GM18520 (cell line): ENCODE measurements at regions not wholly inside any gene's neighbourhood (a gene's known extent, or its start where the extent isn't known, plus 50 kb on each side); places are given as distances from the start of the nearest gene placed in this dataset.
"Not testable (repeated sequence)": the region's sequence is repeated elsewhere in the genome, so short reads cannot be mapped to it uniquely, and the experiment has no call there.

Experiments used
- ATAC-seq: cut with Tn5 transposase; IDR thresholded peaks from one replicate; pipeline ENCODE4 v1.9.1; 2021; ENCODE audit not compliant: unreplicated experiment

GRCh38 chr1:73772941-73773340 lies 425.0 kb downstream of the LRRIQ3 start:
- ATAC-seq = no peak

- ATAC-seq = no peak
These were observed 426.6 kb downstream of the LRRIQ3 start for GRCh38 chr1:73771396-73771795.

GRCh38 chr1:73770109-73770905 lies 427.7 kb downstream of the LRRIQ3 start:
- no peak for ATAC-seq

- no peak for ATAC-seq
These were observed 431.1 kb downstream of the LRRIQ3 start for GRCh38 chr1:73766786-73767348.

GRCh38 chr1:73765551-73766233 lies 432.3 kb downstream of the LRRIQ3 start:
- no peak for ATAC-seq

GRCh38 chr1:73761559-73761958 lies 436.4 kb downstream of the LRRIQ3 start:
- no peak for ATAC-seq

GRCh38 chr1:73759011-73759410 lies 439.0 kb downstream of the LRRIQ3 start:
- ATAC-seq = no peak

GRCh38 chr1:73756817-73757216 lies 441.2 kb downstream of the LRRIQ3 start:
- no peak for ATAC-seq

- ATAC-seq = no peak
These were observed 442.3 kb downstream of the LRRIQ3 start for GRCh38 chr1:73755649-73756048.

GRCh38 chr1:73749996-73750395 lies 448.0 kb downstream of the LRRIQ3 start:
- ATAC-seq = no peak

GRCh38 chr1:73744985-73745384 lies 453.0 kb downstream of the LRRIQ3 start:
- no peak for ATAC-seq

GRCh38 chr1:73736125-73736524 lies 461.9 kb downstream of the LRRIQ3 start:
- no peak for ATAC-seq

GRCh38 chr1:73727036-73727435 lies 470.9 kb downstream of the LRRIQ3 start:
- no peak for ATAC-seq

GRCh38 chr1:73722055-73722454 lies 475.9 kb downstream of the LRRIQ3 start:
- ATAC-seq = no peak

- ATAC-seq = no peak
These were observed 480.0 kb downstream of the LRRIQ3 start for GRCh38 chr1:73717976-73718375.

GRCh38 chr1:73711089-73711488 lies 486.9 kb downstream of the LRRIQ3 start:
- ATAC-seq = no peak

- no peak for ATAC-seq
These were observed 496.1 kb downstream of the LRRIQ3 start for GRCh38 chr1:73701826-73702225.

GRCh38 chr1:73676186-73676585 lies 521.8 kb downstream of the LRRIQ3 start:
- no peak for ATAC-seq

GRCh38 chr1:73674945-73675561 lies 522.9 kb downstream of the LRRIQ3 start:
- no peak for ATAC-seq

GRCh38 chr1:73673971-73674370 lies 524.0 kb downstream of the LRRIQ3 start:
- ATAC-seq = no peak

- ATAC-seq = no peak
These were observed 526.4 kb downstream of the LRRIQ3 start for GRCh38 chr1:73671530-73671929.

- ATAC-seq = not testable (repeated sequence)
These were observed 530.0 kb downstream of the LRRIQ3 start for GRCh38 chr1:73667959-73668358.
